Activated CD8-positive, alpha-beta memory T cell treated with anti-CD3 and anti-CD28 coated beads, Interleukin-2, amount 50 U/mL, for 48 hours (primary cell): ENCODE measurements at regions not wholly inside any gene's neighbourhood (a gene's known extent, or its start where the extent isn't known, plus 50 kb on each side); places are given as distances from the start of the nearest gene placed in this dataset.

Experiments
- DNase-seq: peaks from one replicate; pipeline ENCODE4 v3.0.0-alpha.2; 2020

DNA sequence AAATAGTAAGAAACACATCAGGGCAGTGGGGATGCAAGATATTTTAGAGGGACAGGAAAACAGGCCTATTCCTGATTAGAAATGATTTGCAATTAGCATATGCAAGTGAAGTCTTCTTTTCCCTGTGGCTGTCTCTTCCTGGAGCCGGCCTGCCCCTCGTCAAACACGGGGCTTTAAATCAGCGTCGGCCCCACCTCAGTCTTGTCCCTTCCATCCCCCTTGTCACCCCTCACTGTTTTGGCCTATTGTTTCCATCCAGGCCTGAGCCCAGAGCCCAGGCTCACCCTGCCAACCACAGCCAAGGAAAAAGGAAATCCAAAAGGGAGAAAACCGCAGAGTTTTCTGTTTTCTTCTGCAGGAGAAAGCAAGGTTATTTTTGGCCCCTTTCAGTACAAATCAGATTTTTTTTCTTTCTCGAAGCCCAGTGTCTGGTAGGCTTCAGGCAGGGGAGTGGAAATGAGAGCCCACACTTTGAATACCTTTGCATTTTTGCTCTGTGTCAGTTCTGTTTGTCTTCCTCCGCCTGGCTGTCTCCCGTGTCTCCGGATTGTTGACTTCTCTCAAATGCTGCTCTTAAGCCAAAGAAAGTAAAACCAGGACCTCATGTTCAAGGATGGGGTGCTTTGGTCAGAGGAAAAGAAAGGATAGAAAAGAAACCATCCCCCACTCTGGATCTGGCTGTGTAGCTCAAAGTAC is 399.9 kb upstream of the CDH11 start:
- DNase-seq = no peak

- no peak for DNase-seq
Observed at GRCh38 chr16:65519402-65519801, 397.5 kb upstream of the CDH11 start.

DNA sequence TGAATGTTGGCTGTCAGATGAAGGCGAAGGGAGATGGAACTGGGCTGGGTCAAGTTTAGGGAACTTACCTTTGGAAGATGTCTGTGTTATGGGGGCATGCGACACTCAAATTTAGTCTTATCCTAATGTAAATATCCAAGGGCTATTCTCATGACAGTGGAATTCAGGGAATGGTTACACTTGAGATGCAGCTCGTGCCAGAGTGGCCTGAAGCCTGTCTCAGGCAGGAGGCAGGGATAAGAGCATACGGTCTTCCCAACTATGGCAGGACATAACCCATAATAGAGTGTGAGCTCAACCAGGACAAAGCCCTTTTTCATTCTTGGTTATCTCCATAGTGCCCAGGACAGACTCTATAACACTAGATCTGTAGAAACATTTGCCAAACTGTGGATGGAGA is 393.3 kb upstream of the CDH11 start:
- DNase-seq = no peak

DNA sequence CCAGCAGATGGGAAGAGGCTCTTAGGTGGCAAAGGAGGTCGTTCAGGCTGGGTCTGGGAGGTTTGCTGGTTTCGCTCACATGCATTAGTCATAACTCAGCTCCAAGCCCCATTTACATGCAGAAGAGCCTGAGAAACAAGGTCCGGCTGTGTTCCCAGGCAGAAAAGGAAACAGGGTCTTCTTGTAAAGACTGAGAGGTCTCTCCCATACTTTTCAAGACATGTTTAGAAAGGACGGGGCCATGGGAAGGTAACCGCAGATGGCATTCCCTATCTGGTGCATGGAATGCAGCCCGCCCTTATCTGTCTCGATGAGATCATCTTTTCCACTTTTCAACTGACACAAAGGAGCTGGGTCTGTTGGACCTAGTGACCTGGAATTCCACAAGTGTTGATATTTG is 389.0 kb upstream of the CDH11 start:
- no peak for DNase-seq

DNA sequence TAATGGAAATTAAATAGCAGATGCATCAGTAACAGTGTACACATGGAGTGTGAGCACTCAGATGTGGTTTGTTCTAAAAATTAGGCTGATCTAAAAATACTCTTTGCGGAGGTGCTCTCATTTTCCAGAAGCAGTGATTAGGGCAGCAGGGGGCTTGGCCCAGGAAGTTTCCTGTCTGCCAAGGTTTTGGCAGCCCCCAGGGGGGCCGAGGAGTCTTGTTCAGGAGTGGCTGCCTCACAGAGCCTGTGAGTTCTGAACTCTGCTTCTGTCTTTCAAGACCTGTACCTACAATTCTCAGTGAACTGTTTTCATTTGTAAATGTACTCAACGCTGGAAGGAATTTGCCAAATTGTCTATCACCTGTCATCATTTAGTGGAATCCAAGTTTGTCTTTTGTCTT is 388.4 kb upstream of the CDH11 start:
- DNase-seq = no peak

- no peak for DNase-seq
Observed at GRCh38 chr16:65509172-65509571, 387.3 kb upstream of the CDH11 start.

DNA sequence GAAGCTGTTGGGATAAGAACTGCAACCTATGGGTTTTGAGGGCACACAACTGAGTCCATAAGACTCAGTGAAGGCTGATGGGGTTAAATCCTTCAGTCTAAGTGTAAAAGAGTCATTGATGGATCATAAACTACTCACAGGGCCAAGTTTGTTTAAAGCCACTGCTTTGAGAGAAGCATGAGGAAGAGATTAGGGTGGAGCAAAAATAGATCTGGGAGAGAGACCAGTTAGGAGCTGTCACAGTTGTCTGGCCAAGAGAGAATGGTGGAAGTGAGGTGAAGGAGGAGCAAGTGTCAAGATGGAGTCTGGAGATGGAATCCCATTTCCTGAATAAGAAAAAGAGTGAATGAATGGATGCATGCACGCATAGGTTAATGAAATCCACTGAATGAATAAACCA is 379.1 kb upstream of the CDH11 start:
- no peak for DNase-seq

- no peak for DNase-seq
Observed at GRCh38 chr16:65500007-65500406, 378.1 kb upstream of the CDH11 start.

DNA sequence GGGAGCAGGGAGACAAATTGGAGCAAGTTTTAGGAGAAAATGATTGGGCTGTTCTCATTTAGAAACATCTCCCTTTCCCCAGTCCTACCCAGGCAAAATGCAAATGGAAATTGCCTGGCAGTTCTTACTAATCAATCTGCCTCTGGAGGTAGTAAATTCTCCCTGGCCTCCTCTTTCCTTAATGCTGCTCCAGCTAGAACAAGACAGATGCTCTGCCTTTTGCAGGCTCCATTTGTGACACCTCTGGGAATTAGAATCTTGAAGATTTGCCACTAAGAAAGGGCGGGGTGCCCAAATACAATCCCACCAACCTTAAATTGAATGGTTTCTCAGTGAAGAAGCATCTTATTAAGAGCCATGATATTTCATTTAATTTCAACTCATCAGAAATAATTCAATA is 377.7 kb upstream of the CDH11 start:
- no peak for DNase-seq

- no peak for DNase-seq
Observed at GRCh38 chr16:65497571-65497970, 375.7 kb upstream of the CDH11 start.

- DNase-seq = no peak
Observed at GRCh38 chr16:65495106-65495505, 373.2 kb upstream of the CDH11 start.

DNA sequence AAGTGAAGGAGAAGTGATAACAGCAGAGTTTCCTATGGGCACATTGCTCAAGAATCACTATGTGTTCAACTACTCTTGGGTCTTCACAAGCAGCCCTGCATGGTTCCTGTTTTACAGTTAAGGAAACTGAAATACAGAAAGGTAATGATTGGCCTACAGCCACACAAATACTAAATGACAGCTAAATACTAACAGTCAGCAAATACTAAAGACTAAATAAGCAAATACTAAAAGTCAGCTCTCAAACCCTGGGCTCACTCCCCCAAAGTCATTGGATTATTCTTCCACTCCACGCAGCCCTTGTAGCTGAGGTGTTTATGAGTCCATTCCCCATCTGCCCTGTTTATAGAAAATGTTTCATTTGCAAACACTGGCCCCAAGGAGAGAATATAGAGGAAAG is 372.7 kb upstream of the CDH11 start:
- no peak for DNase-seq

DNA sequence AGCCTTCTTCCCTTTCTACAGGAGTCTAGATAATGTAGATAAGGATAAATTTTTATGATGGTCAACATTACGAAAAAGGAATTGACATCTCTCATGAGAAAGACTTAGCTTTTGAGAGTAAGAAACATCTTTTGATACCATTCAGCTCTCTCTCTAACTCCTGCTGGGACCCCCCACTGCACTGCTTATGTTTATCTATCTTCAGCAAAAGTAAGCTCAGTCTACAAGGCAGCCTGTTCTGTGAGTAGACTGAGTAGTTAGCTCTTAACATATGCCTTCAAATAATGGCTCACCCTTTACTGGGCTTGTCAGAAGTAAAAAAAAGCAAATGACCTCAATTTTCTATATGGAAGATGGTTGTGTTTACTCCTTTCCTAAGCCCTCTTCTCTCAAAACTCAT is 372.2 kb upstream of the CDH11 start:
- no peak for DNase-seq

DNA sequence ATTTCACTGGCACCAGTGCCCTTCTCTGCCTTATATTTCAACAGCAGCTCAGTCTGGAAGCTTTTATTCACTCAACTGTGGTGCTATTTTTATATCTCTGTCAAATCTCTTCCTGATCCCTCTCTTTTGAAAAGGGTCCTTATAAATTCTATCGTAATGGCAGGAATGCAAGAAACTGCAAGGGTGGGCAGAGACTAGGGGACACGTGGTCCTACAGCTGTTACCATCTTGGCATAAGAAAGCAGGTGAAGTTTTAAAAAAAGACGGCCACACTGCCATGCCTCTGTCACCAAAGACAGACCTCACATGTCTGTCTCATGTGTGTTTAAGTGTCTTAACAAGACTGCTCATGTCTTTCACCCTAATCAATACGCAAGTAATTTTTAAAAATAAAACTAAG is 368.4 kb upstream of the CDH11 start:
- no peak for DNase-seq

DNA sequence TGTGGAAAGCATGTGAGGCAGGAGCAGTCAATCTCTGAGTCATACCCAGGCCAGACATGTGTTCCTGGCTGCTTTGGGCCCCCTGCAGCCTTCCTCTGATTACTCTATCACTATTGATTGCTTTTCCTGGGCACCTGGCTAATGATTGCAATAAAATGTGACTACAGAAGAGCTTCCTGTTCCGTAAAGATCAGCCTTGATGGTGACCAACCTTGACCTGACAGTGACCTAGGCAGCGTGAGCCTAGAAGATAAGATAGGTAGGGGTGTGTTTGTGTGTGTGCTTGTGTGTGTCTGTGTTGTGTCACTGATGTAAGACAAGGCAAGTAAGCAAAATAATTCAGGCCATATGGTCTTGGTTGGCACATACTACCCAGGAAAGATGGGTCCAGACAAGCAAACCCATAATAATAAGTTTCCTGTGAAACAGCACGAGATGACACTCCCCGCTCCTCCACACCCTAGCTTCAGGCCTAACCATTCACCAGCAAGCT is 367.7 kb upstream of the CDH11 start:
- no peak for DNase-seq

- no peak for DNase-seq
Observed at GRCh38 chr16:65487231-65487630, 365.4 kb upstream of the CDH11 start.

- no peak for DNase-seq
Observed at GRCh38 chr16:65481956-65482355, 360.1 kb upstream of the CDH11 start.

- no peak for DNase-seq
Observed at GRCh38 chr16:65480281-65481091, 358.6 kb upstream of the CDH11 start.

- no peak for DNase-seq
Observed at GRCh38 chr16:65476448-65476955, 354.6 kb upstream of the CDH11 start.

DNA sequence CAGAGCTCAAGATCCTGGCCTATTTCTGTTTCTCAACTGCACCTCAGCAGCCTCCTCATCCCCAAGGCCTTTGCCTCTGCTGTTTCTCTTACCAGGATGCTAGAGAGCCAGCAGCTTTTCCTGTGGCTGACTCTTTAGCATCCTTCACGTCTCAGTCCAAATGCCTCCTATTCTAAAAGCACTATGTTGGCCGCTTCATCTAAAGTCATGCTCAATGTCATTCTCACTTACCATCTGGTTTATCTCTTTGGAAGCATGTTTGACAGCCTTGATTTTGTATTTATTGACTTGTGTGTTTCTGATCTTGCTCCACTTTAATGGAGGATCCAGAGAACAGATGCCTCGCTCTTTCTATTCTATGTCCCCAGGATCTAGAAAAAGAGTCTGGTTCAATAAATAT is 351.8 kb upstream of the CDH11 start:
- DNase-seq = no peak

GRCh38 chr16:65469116-65469515 is 347.3 kb upstream of the CDH11 start:
- DNase-seq = no peak

GRCh38 chr16:65468133-65468532 is 346.3 kb upstream of the CDH11 start:
- no peak for DNase-seq

GRCh38 chr16:65463652-65464260 is 341.9 kb upstream of the CDH11 start:
- no peak for DNase-seq

- no peak for DNase-seq
Observed at GRCh38 chr16:65457084-65457483, 335.2 kb upstream of the CDH11 start.
